Stimulated activated naive CD8-positive, alpha-beta T cell treated with anti-CD3 and anti-CD28 coated beads, Interleukin-15, Interleukin-2, amounts not matched to agents 100 ng/mL and 50 ng/mL, for 24 hours (primary cell): ENCODE measurements at regions not wholly inside any gene's neighbourhood (a gene's known extent, or its start where the extent isn't known, plus 50 kb on each side); places are given as distances from the start of the nearest gene placed in this dataset.

Experiments
- H3K27ac Mint-ChIP-seq: one replicate; pipeline ENCODE4 v1.8.0; 2021; ENCODE audit warnings: mild to moderate bottlenecking, mixed read lengths
- H3K27me3 Mint-ChIP-seq: one replicate; pipeline ENCODE4 v1.8.0; 2021; ENCODE audit warnings: mixed read lengths
- H3K36me3 Mint-ChIP-seq: one replicate; pipeline ENCODE4 v1.8.0; 2021; ENCODE audit warnings: low read depth, mixed read lengths
- H3K4me1 Mint-ChIP-seq: one replicate; pipeline ENCODE4 v1.8.0; 2021; ENCODE audit warnings: low read depth, mixed read lengths
- H3K4me3 Mint-ChIP-seq: one replicate; pipeline ENCODE4 v1.8.0; 2021; ENCODE audit warnings: mild to moderate bottlenecking, mixed read lengths
- H3K9me3 Mint-ChIP-seq: one replicate; pipeline ENCODE4 v1.8.0; 2021; ENCODE audit warnings: mixed read lengths

DNA sequence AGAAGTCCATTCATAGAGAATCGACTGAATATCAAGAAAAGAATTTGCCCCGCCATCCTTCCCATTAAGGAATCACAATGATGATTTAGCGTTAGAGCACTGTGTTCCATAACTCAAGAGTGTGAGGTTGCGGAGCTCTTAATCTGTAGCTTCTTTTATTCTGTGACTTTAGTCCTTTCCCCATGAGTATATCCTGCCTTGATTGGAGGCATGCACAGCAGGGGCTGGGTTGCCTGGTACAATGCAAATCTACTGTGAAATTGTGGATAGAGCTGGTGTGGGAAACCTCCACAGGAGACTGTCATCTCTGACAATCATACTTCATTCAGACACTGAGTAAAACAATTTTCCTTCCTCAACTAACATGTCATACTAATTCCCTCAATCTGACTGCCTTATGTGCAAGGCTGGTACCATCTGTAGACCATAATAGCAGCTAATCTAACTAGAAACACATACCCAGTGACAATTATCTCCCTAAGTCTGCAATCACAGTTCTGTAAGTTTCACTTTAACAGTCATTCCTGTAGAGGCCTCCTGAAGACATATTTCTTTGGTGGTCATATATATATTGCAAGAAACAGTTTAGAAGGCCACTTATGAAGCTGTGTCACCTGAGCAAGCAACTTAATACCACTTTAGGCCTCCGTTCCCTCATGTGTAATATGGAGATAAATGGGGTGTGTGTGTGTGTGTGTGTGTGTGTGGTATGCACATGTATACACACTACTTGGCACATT, 355.2 kb upstream of the FAM241A start:
- Mint-ChIP-seq H3K4me3 (no peak overlapping the region), H3K36me3 (no peaks in the 10 kb centered on the region), H3K4me1 (no peaks in the 10 kb centered on the region), H3K9me3 (no peaks in the 10 kb centered on the region), H3K27me3 (peaks cover 4% of the 10 kb centered on the region), H3K27ac (no peak overlapping the region)

DNA sequence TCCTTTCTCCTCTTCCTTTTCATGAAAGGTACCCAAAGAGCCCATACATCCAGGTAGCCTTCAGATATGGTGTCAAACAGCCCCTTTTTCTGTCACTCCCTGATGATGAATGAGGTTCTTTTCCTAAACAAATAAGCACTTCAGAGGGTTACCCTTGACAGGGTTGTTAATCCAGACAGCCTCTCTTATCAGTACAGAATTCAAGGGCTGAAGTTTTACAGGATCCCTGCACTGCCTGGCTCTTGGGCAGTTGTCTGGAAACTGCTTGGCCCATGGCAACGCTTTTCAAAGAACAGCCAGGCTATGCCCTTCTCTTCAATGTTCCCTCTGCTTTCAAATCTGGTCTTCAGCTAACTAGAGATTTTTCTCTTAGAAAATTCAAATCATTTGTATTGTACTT, 352.6 kb upstream of the FAM241A start:
- H3K4me3 Mint-ChIP-seq, result no peak overlapping the region
- no peaks in the 10 kb centered on the region for H3K4me1 Mint-ChIP-seq
- no peaks in the 10 kb centered on the region for H3K27me3 Mint-ChIP-seq
- no peaks in the 10 kb centered on the region for H3K36me3 Mint-ChIP-seq
- H3K27ac Mint-ChIP-seq, result no peak overlapping the region
- no peaks in the 10 kb centered on the region for H3K9me3 Mint-ChIP-seq

DNA sequence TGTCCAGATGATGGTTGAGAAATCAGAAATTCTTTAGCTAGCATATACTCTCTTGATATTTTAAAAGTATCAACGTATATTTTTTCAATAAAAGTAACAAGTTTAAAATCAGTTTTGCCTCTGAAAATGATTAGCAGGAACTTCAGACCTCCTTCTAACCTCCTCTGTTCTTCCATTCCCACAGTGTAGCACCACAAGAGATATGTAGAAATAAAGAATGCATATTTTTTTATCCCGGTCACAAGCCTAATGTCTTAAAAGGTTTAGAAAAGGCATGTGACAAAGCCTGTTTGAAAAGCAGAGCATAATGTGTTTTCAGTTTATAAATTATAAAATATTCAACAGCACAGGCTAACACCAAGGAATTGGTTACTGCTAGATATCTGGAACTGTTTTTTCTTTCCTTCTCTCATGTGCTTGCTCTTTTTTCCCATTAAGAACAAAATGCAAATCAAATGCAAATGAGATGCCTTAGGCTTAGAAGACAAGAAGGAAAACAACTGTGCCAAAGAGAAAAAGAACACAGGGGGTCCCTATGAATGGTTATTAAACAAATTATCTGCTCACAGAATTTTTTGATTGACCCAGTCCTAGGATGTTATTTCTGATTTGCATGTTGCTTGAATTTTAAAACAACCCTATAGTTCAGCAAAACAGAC, 351.7 kb upstream of the FAM241A start:
- no peaks in the 10 kb centered on the region for H3K9me3 Mint-ChIP-seq
- H3K27me3 Mint-ChIP-seq, result no peaks in the 10 kb centered on the region
- no peak overlapping the region for H3K27ac Mint-ChIP-seq
- no peaks in the 10 kb centered on the region for H3K4me1 Mint-ChIP-seq
- no peaks in the 10 kb centered on the region for H3K36me3 Mint-ChIP-seq
- H3K4me3 Mint-ChIP-seq, result no peak overlapping the region

DNA sequence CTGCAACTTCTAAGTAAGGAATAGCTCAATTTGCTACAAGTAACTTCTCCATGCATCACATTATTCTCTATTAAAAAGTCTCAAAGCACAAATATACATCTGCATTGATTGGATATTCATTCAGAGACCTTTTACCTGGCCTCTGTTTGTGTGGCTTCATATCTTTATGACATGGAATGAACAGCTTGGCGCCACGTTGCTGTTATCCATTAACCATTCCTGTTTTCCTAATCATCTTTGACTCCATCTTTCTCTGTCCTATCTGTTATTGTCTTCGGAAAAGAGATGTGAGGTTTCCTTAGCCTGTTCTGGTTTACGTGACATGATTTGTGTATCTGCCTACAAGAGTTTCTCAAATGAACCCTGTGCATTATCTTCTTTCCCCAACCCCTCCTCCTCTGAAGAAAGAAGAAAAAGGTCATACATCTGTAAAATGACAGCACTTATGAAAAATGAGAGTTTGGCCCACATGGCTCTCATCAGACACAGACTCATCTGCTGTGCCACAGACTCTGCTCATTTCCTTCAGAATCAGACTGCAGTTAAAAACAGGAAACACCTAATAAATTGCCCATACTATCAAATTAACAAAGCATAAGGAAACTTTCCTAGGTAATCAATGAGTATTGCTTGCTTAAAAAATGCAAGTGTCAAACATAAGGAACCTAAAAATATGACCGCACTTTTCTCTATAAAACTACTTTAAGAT, 347.6 kb upstream of the FAM241A start:
- Mint-ChIP-seq H3K27ac (no peak overlapping the region), H3K9me3 (no peaks in the 10 kb centered on the region), H3K36me3 (no peaks in the 10 kb centered on the region), H3K4me3 (no peak overlapping the region), H3K4me1 (no peaks in the 10 kb centered on the region), H3K27me3 (no peaks in the 10 kb centered on the region)

DNA sequence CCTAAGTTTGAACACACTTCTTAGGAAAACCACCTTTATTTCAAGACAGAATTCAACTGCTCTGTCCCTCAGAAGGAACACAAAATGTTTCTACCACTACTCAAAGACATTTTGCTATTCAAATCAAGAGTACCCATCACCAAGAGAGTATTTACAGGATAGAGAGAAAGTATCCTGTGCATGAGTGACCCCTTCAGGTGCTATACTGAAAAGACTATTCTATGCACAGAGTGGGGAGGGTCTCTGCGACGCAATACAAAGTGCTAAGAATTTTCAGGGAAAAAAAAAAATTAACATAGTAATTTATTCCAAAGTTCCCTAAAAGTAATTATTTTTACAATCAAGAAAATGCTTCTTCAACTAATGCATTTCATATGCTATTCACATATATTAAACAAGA, 346.4 kb upstream of the FAM241A start:
- Mint-ChIP-seq H3K27ac (no peak overlapping the region), H3K4me1 (no peaks in the 10 kb centered on the region), H3K36me3 (no peaks in the 10 kb centered on the region), H3K9me3 (no peaks in the 10 kb centered on the region), H3K27me3 (no peaks in the 10 kb centered on the region), H3K4me3 (no peak overlapping the region)

DNA sequence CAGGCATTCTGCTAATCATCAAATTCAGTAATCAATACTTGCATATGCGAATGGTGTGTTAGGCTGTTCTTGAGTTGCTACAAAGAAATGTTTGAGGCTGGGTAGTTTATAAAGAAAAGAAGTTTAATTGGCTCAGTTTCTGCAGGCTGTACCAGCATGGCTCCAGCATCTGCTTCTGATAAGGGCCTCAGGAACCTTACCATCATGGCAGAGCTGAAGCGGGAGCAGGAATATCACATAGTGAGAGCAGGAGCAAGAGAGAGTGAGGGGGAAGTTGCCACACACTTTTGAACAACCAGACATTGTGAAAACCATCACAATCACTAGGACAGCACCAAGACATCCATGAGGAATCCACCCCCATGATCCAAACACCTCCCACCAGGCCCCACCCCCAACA, 344.7 kb upstream of the FAM241A start:
- no peaks in the 10 kb centered on the region for H3K4me1 Mint-ChIP-seq
- H3K36me3 Mint-ChIP-seq, result no peaks in the 10 kb centered on the region
- H3K9me3 Mint-ChIP-seq, result no peaks in the 10 kb centered on the region
- H3K27me3 Mint-ChIP-seq, result no peaks in the 10 kb centered on the region
- H3K4me3 Mint-ChIP-seq, result no peak overlapping the region
- H3K27ac Mint-ChIP-seq, result no peak overlapping the region

DNA sequence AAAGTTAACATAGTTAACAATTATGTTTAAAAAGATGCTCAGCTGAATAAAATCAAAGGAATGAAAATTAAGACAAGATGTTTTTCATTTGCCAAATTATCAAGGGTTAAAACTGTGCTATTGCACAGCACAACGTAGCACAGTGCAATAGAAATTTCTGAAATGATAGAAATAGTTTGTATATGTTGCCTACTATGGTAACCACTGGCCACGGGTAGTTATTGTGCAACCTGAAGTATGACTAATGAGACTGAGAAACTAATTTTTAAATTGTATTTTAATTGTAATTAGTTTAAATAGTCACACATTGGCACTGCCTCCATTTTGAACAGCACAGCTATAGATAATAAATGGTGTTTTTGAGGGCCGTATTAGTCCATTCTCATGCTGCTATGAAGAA, 343.1 kb upstream of the FAM241A start:
- H3K27ac Mint-ChIP-seq, result no peak overlapping the region

DNA sequence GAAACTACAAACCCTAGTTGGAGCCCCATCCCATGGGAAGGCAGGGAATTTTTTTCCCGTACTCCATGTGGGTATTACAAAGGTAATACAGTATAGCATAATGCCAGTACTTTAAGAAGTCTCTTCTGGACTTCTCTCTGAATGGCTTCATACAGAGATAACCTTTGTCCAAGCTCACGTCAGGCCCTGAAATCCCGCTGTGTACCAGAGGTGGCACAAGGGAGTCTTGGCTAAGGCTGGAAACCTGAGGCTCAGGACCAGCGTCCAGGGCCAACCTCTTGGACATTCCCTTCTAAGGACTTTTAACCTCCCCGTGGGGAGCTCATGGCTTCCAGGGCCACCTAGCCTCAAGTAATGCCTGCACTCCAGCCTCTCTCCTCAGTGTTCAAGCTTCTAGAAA, 338.9 kb upstream of the FAM241A start:
- Mint-ChIP-seq H3K27ac (no peak overlapping the region), H3K4me3 (no peak overlapping the region), H3K27me3 (no peaks in the 10 kb centered on the region), H3K4me1 (no peaks in the 10 kb centered on the region), H3K9me3 (no peaks in the 10 kb centered on the region), H3K36me3 (no peaks in the 10 kb centered on the region)

More for the DNA sequence above, 343.1 kb upstream of the FAM241A start:
- no peaks in the 10 kb centered on the region for H3K9me3 Mint-ChIP-seq
- H3K4me1 Mint-ChIP-seq, result no peaks in the 10 kb centered on the region
- H3K27me3 Mint-ChIP-seq, result no peaks in the 10 kb centered on the region
- H3K4me3 Mint-ChIP-seq, result no peak overlapping the region
- no peaks in the 10 kb centered on the region for H3K36me3 Mint-ChIP-seq

DNA sequence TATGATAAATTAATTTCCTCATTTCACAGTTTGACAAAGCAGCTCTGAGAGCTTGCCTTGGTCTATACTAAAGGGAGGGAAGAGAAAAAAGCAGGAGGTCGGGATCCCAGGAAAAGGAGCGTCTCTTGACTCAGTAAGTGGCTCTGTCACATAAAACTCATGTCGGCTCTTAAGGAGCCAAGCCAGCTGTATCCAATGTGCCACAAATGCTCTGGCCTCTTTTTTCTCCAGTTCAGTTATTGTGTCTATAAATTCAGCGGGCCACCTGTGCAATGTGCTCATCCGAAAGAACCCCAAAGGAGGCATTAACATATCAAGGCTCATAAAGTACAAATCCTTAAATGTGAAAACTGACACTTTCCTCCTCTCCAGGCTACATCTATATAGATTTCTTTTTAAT, 337.7 kb upstream of the FAM241A start:
- Mint-ChIP-seq H3K4me1 (no peaks in the 10 kb centered on the region), H3K9me3 (no peaks in the 10 kb centered on the region), H3K36me3 (no peaks in the 10 kb centered on the region), H3K27me3 (no peaks in the 10 kb centered on the region), H3K27ac (no peak overlapping the region), H3K4me3 (no peak overlapping the region)

DNA sequence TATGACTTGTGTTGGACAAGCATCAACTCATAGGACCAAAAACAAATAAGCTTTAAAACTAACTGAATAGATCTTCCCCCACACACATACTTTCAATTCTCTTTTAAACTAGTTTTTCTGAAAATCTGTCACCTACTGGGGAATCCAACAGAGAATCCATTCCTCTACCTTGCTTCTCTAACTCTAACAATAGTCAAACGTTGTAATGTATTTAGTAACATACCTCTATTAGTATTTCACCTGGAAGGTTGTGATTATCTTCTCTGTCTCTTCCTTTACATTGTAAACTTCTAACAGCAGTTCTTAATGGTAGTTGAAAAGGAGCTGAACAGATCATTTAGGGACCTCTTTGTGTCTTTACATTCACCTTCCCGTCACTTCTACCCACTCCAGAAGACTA, 337.1 kb upstream of the FAM241A start:
- no peak overlapping the region for H3K4me3 Mint-ChIP-seq
- H3K9me3 Mint-ChIP-seq, result no peaks in the 10 kb centered on the region
- no peaks in the 10 kb centered on the region for H3K4me1 Mint-ChIP-seq
- H3K27ac Mint-ChIP-seq, result no peak overlapping the region
- no peaks in the 10 kb centered on the region for H3K36me3 Mint-ChIP-seq
- H3K27me3 Mint-ChIP-seq, result no peaks in the 10 kb centered on the region

DNA sequence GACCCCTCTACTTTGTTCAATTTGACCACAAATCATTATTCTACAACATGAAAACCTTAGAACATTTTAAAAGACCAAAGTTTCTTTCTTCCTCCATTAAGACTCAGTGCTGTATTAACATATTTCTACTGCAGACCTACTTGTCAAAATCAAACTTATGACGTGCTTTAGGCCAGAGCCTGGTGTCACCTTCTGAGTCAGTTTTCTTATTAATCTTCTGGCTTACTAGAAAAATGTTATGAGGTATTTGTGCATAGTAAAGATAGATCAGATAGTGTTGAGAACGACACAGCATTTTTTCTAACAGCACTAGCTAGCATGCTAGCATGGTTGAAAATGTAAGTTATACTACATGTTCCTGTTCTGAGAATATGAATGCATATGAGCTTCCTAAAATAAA, 333.6 kb upstream of the FAM241A start:
- Mint-ChIP-seq H3K4me3 (no peak overlapping the region), H3K9me3 (no peaks in the 10 kb centered on the region), H3K36me3 (no peaks in the 10 kb centered on the region), H3K27me3 (no peaks in the 10 kb centered on the region), H3K4me1 (no peaks in the 10 kb centered on the region), H3K27ac (no peak overlapping the region)

DNA sequence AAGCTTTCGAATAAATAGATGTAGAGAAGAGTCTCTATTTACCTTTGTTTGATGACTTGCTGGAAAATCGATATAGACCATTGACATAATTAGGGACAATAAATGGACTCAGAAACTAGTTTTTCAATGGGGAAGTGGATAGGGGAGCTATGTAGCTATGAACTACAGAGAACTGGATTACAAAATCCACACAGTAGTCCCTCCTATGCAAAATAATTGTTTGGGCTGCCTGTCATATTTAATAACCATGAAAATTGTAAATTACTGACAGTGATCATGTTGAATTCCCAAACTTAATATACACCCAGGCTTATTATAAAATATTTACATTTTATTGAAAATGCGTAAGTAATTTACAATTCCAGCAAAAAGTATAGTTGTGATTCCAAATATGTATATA, 333.1 kb upstream of the FAM241A start:
- no peaks in the 10 kb centered on the region for H3K27me3 Mint-ChIP-seq
- H3K9me3 Mint-ChIP-seq, result no peaks in the 10 kb centered on the region
- no peaks in the 10 kb centered on the region for H3K36me3 Mint-ChIP-seq
- no peak overlapping the region for H3K4me3 Mint-ChIP-seq
- H3K4me1 Mint-ChIP-seq, result no peaks in the 10 kb centered on the region
- no peak overlapping the region for H3K27ac Mint-ChIP-seq

DNA sequence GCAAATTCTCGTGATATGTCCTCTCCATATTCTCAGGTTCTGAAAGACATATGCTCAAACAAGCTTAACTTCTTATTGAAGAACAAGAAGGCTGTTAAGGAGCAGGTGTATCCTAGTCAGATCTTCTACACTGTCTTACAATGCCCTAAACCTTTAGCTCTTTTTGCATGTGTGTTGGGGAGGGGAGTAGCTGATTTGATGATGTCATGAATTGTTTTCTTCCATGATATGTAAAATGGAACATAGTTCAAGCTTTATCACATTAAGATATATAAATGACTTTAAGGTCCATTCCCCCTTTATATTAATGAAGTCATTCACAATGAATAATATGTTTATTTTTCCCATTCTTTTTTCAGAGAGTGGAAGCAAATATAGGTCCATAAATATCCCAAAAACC, 332.5 kb upstream of the FAM241A start:
- Mint-ChIP-seq H3K4me1 (no peaks in the 10 kb centered on the region), H3K36me3 (no peaks in the 10 kb centered on the region), H3K4me3 (no peak overlapping the region), H3K27me3 (no peaks in the 10 kb centered on the region), H3K27ac (no peak overlapping the region), H3K9me3 (no peaks in the 10 kb centered on the region)

DNA sequence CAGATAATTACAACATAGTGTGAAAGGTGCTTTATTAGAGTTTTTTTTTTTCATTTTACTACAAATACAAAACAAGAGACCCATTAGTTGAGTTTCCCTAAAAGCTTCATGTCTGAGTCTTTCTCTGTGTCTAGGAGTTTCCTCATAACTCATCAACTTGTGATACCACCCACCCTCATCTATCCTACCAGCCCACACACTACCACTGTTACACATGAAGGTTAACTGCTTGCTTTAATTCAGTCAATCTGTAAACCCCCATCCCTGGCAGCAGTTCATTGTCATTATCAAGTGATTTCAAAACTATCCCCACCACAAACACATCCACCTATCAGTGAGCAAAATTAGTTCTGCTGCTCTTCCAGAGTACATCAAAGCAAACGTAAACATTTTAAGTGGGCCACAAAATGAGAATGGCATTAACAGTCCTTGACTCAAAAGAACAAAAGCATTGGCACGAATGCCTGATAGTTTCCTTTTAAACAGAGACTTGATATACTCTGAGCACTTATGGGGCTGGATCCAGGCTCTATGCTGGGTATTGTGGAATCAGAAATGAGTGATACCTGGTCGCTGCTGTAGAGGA, 331.6 kb upstream of the FAM241A start:
- Mint-ChIP-seq H3K4me3 (no peak overlapping the region), H3K36me3 (no peaks in the 10 kb centered on the region), H3K27ac (no peak overlapping the region), H3K9me3 (no peaks in the 10 kb centered on the region), H3K4me1 (no peaks in the 10 kb centered on the region), H3K27me3 (no peaks in the 10 kb centered on the region)

DNA sequence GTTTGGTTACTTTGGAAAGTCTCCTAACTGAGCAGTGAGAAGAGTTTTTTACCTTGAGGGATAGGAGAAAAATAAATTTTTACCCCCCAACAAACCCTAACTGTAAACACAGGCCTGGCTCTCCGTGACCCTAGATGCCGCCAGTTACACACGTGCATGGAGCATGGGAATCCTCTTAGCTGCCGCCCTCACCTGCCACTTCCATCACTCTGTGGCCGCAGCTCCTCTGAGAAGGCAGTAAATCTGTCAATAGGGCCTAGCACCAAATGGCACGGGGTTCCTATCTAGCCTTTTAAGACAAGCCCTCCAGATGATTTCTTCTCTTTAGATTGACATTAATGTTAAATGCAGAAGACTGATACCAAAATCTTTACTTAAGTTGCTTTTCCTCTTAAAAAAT, 330.3 kb upstream of the FAM241A start:
- Mint-ChIP-seq H3K4me1 (no peaks in the 10 kb centered on the region), H3K27me3 (no peaks in the 10 kb centered on the region), H3K27ac (no peak overlapping the region), H3K36me3 (no peaks in the 10 kb centered on the region), H3K4me3 (no peak overlapping the region), H3K9me3 (no peaks in the 10 kb centered on the region)
